Karpas-422 (cell line): ENCODE measurements at regions not wholly inside any gene's neighbourhood (a gene's known extent, or its start where the extent isn't known, plus 50 kb on each side); places are given as distances from the start of the nearest gene placed in this dataset.

ENCODE experiments used
- DNase-seq: peaks from one replicate; pipeline ENCODE4 v3.0.0-alpha.2; 2015
- H2AFZ ChIP-seq: fragments of 200-600 bp; sonication (generic); 2 replicates; pipeline ENCODE4 v1.6.1; 2014; ENCODE audit warnings: antibody characterized with exemption, low read length, mixed read lengths
- H3K27ac ChIP-seq: fragments of 200-600 bp; sonication (generic); 2 replicates; pipeline ENCODE4 v1.5.1; 2014; ENCODE audit warnings: mild to moderate bottlenecking, low read length, moderate library complexity
- H3K27me3 ChIP-seq: fragments of 200-600 bp; sonication (generic); 2 replicates; pipeline ENCODE4 v1.6.1; 2014; ENCODE audit warnings: low read length, mixed read lengths
- H3K36me3 ChIP-seq: fragments of 200-600 bp; sonication (generic); 2 replicates; pipeline ENCODE4 v1.6.1; 2014; ENCODE audit warnings: low read length, mixed read lengths; ENCODE audit not compliant: insufficient read depth
- H3K4me1 ChIP-seq: fragments of 200-600 bp; sonication (generic); 2 replicates; pipeline ENCODE4 v1.6.1; 2014; ENCODE audit warnings: mild to moderate bottlenecking, low read length, mixed read lengths
- H3K4me2 ChIP-seq: fragments of 200-600 bp; sonication (generic); 2 replicates; pipeline ENCODE4 v1.6.1; 2014; ENCODE audit warnings: low read length, low read depth, mild to moderate bottlenecking; ENCODE audit not compliant: poor library complexity, severe bottlenecking
- H3K4me3 ChIP-seq: fragments of 200-600 bp; sonication (generic); 2 replicates; pipeline ENCODE4 v1.5.1; 2014; ENCODE audit warnings: mild to moderate bottlenecking, antibody characterized with exemption, low read length, mixed read lengths
- H3K79me2 ChIP-seq: fragments of 200-600 bp; sonication (generic); 2 replicates; pipeline ENCODE4 v1.6.1; 2014; ENCODE audit warnings: mild to moderate bottlenecking, low read length, mixed read lengths
- H3K9ac ChIP-seq: fragments of 200-600 bp; sonication (generic); 2 replicates; pipeline ENCODE4 v1.6.0; 2014; ENCODE audit warnings: low read length
- H3K9me2 ChIP-seq: fragments of 200-600 bp; sonication (generic), shearing (Covaris generic); replicated peaks from 2 replicates; pipeline ENCODE4 v1.6.0; 2014; ENCODE audit warnings: mild to moderate bottlenecking, low read length, moderate library complexity; ENCODE audit not compliant: insufficient read depth
- H3K9me3 ChIP-seq: fragments of 300-700, 200-600 bp; sonication (generic); 2 replicates; pipeline ENCODE4 v1.6.1; 2014; ENCODE audit warnings: low read length, mixed read lengths
- H4K20me1 ChIP-seq: fragments of 200-600 bp; sonication (generic); 2 replicates; pipeline ENCODE4 v1.6.1; 2014; ENCODE audit warnings: mild to moderate bottlenecking, antibody characterized with exemption, low read length, low read depth; ENCODE audit not compliant: insufficient read depth

DNA sequence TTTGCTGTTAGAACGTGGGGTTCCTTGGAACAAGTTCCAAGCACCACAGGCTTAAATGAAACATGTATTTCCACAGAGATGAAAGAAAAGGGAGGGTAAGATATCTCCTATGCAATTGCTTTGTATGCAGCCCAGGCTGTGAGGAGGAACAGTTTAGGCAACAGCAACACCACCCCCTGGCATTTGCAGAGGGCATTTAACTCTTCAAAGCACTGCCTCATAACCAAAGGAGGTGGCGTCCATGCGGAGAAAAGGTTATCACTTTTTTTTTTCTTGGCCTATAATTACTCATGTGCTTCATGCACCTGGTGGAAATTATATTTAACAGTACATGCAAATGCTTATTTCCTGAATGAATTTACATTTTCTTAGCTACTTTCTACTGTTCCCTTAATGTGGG lies 286.0 kb downstream of the LPIN1 start:
- Histone ChIP-seq H3K9me3 (no peaks in the 10 kb centered on the region), H3K4me2 (peak overlapping the region; percentile 72)

GRCh38 chr2:12032975-12033374 lies 286.5 kb downstream of the LPIN1 start:
- no peaks in the 10 kb centered on the region for H3K9me3 ChIP-seq
- no peaks in the 10 kb centered on the region for H3K79me2 ChIP-seq
- H3K4me3 ChIP-seq = peak overlapping the region; percentile 46
- DNase-seq = no peak
- no peaks in the 10 kb centered on the region for H3K27me3 ChIP-seq
- no peaks in the 10 kb centered on the region for H4K20me1 ChIP-seq
- H3K9me2 ChIP-seq = no peaks in the 10 kb centered on the region
- H3K36me3 ChIP-seq = no peaks in the 10 kb centered on the region
- H3K27ac ChIP-seq = peak overlapping the region; percentile 99
- H3K4me2 ChIP-seq = peak overlapping the region; percentile 72
- H3K9ac ChIP-seq = peak overlapping the region; percentile 78
- no peak overlapping the region for H2AFZ ChIP-seq
- H3K4me1 ChIP-seq = peaks cover 62% of the 10 kb centered on the region

More for the DNA sequence above, 286.0 kb downstream of the LPIN1 start:
- no peak overlapping the region for H2AFZ ChIP-seq
- peak overlapping the region; percentile 99 for H3K27ac ChIP-seq
- 0 out of 2 replicates have a peak overlapping the region, but pooled peaks have one; percentile 19 for H3K4me3 ChIP-seq
- H3K79me2 ChIP-seq = no peaks in the 10 kb centered on the region
- H3K4me1 ChIP-seq = peaks cover 67% of the 10 kb centered on the region
- peak; percentile 98 for DNase-seq
- H4K20me1 ChIP-seq = no peaks in the 10 kb centered on the region
- no peaks in the 10 kb centered on the region for H3K9me2 ChIP-seq
- no peaks in the 10 kb centered on the region for H3K36me3 ChIP-seq
- H3K27me3 ChIP-seq = no peaks in the 10 kb centered on the region
- H3K9ac ChIP-seq = peak overlapping the region; percentile 78

DNA sequence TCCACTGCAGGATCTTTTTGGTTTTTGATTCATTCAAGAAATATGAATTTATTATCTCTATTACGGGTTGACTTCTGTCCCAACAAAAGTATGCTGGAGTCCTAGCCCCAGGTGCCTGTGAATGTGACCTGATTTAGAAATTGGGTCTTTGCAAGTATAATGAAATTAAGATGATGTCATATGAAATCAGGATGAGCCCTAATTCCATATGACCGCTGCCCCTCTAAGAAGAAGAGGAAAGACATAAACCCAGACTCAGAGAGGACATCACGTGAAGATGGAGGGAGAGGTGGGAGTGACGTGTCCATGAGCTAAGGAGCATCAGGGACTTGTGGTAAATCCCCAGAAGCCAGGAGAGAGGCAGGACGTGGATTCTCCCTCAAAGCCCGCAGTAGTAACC lies 287.1 kb downstream of the LPIN1 start:
- Histone ChIP-seq H3K4me1 (peaks cover 63% of the 10 kb centered on the region), H4K20me1 (no peaks in the 10 kb centered on the region), H3K79me2 (no peaks in the 10 kb centered on the region), H3K9me3 (no peaks in the 10 kb centered on the region), H3K4me2 (peak overlapping the region; percentile 72), H3K4me3 (peak overlapping the region; percentile 46), H3K27me3 (no peaks in the 10 kb centered on the region), H3K9me2 (no peaks in the 10 kb centered on the region), H3K27ac (peak overlapping the region; percentile 99), H3K9ac (peak overlapping the region; percentile 78), H3K36me3 (no peaks in the 10 kb centered on the region), H2AFZ (no peak overlapping the region)
- DNase-seq = peak; percentile 82

DNA sequence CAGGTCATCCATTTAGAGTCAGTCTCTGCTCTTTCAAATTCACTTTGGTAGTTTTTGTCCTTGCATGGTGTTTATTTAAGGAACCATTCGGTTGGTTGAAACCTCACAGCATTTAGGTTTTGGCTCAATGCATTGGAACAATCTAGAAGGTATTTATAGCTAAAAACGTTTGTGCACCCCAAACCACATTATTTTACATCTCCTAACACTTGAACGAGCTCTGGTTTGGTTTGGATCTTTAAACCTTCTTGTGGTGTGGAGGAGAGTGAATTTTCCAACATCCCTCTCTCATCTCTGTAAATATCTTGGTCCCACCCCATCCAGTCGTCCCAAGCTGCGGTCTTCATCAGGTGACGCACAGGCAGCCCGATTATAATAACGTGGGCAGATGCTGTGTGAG lies 287.9 kb downstream of the LPIN1 start:
- no peaks in the 10 kb centered on the region for H3K79me2 ChIP-seq
- peaks cover 72% of the 10 kb centered on the region for H3K4me1 ChIP-seq
- no peaks in the 10 kb centered on the region for H3K36me3 ChIP-seq
- no peaks in the 10 kb centered on the region for H3K9me3 ChIP-seq
- peak overlapping the region; percentile 99 for H3K27ac ChIP-seq
- H2AFZ ChIP-seq = no peak overlapping the region
- H3K27me3 ChIP-seq = no peaks in the 10 kb centered on the region
- peak overlapping the region; percentile 78 for H3K9ac ChIP-seq
- DNase-seq = peak; percentile 90
- H3K9me2 ChIP-seq = no peaks in the 10 kb centered on the region
- no peaks in the 10 kb centered on the region for H4K20me1 ChIP-seq
- peak overlapping the region; percentile 72 for H3K4me2 ChIP-seq
- H3K4me3 ChIP-seq = peak overlapping the region; percentile 46

- H3K79me2 ChIP-seq = no peaks in the 10 kb centered on the region
- H3K36me3 ChIP-seq = no peaks in the 10 kb centered on the region
- no peaks in the 10 kb centered on the region for H3K9me2 ChIP-seq
- H4K20me1 ChIP-seq = no peaks in the 10 kb centered on the region
- peak overlapping the region; percentile 99 for H3K27ac ChIP-seq
- H3K9ac ChIP-seq = peak overlapping the region; percentile 78
- peak overlapping the region; percentile 31 for H3K4me3 ChIP-seq
- peak overlapping the region; percentile 72 for H3K4me2 ChIP-seq
- peaks cover 75% of the 10 kb centered on the region for H3K4me1 ChIP-seq
- peak; percentile 95 for DNase-seq
- no peaks in the 10 kb centered on the region for H3K9me3 ChIP-seq
- H3K27me3 ChIP-seq = no peaks in the 10 kb centered on the region
- H2AFZ ChIP-seq = no peak overlapping the region
Observed at GRCh38 chr2:12035029-12035720, 288.7 kb downstream of the LPIN1 start.

GRCh38 chr2:12035956-12036639 lies 289.7 kb downstream of the LPIN1 start:
- Histone ChIP-seq H2AFZ (no peak overlapping the region), H3K27ac (peak overlapping the region; percentile 99), H3K4me3 (no peak overlapping the region; the same call in 1 of the 2 replicates), H3K27me3 (no peaks in the 10 kb centered on the region), H3K4me2 (peak overlapping the region; percentile 72), H3K79me2 (no peaks in the 10 kb centered on the region), H3K4me1 (peaks cover 72% of the 10 kb centered on the region), H3K36me3 (no peaks in the 10 kb centered on the region), H3K9ac (peak overlapping the region; percentile 72), H3K9me3 (no peaks in the 10 kb centered on the region), H3K9me2 (no peaks in the 10 kb centered on the region), H4K20me1 (no peaks in the 10 kb centered on the region)
- DNase-seq = peak; percentile 58

DNA sequence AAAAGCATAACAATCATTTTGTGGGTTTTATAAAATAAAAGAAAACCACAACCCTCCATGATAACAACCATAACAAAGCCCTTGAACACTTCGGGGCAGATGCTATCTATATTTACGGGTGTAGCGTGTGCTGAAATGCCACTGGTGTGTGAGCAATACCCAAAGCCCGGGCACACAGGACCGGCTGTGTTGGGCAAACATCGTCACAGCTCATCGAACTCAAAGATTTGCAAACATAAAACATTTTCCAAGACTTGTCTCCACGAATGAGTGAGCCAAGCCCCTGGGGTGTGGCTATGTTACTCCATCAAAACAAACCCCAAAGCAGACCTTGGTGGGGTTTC lies 290.2 kb downstream of the LPIN1 start:
- H3K4me1 ChIP-seq = peaks cover 67% of the 10 kb centered on the region
- H3K79me2 ChIP-seq = no peaks in the 10 kb centered on the region
- no peak overlapping the region for H3K4me3 ChIP-seq
- no peak overlapping the region for H2AFZ ChIP-seq
- no peaks in the 10 kb centered on the region for H3K36me3 ChIP-seq
- no peaks in the 10 kb centered on the region for H3K9me2 ChIP-seq
- peak overlapping the region; percentile 99 for H3K27ac ChIP-seq
- H3K9me3 ChIP-seq = no peaks in the 10 kb centered on the region
- no peaks in the 10 kb centered on the region for H4K20me1 ChIP-seq
- no peak overlapping the region for H3K4me2 ChIP-seq
- H3K27me3 ChIP-seq = no peaks in the 10 kb centered on the region
- peak; percentile 58 for DNase-seq
- H3K9ac ChIP-seq = 0 out of 2 replicates have a peak overlapping the region, but pooled peaks have one; percentile 72

GRCh38 chr2:12037301-12037700 lies 290.9 kb downstream of the LPIN1 start:
- Histone ChIP-seq H3K36me3 (no peaks in the 10 kb centered on the region), H3K4me3 (no peak overlapping the region), H3K9me3 (no peaks in the 10 kb centered on the region), H3K9ac (no peak overlapping the region), H4K20me1 (no peaks in the 10 kb centered on the region), H3K4me2 (no peak overlapping the region), H3K79me2 (no peaks in the 10 kb centered on the region), H2AFZ (no peak overlapping the region), H3K4me1 (peaks cover 66% of the 10 kb centered on the region), H3K9me2 (no peaks in the 10 kb centered on the region), H3K27me3 (no peaks in the 10 kb centered on the region), H3K27ac (peak overlapping the region; percentile 99)
- no peak for DNase-seq
